ENCODE measurements at regions not wholly inside any gene's neighbourhood (a gene's known extent, or its start where the extent isn't known, plus 50 kb on each side); places are given as distances from the start of the nearest gene placed in this dataset.

- no peak for TF ChIP-seq CTCF (IDR thresholded peaks at IDR 0.05; ENCODE audit: low read depth, low read length)
- no peak for TF ChIP-seq EZH2phosphoT487 (IDR thresholded peaks at IDR 0.05; ENCODE audit: low read depth)
Observed at GRCh38 chr15:38626443-38627050, 61.9 kb upstream of the RASGRP1 start.

All from OCI-LY3 (cell line).